ENCODE measurements at regions not wholly inside any gene's neighbourhood (a gene's known extent, or its start where the extent isn't known, plus 50 kb on each side); places are given as distances from the start of the nearest gene placed in this dataset.

GRCh38 chr20:58087562-58087858 lies 140.9 kb downstream of the ANKRD60 start:
- TF ChIP-seq CTCF (conservative IDR thresholded peaks at IDR 0.05; ENCODE audit: low read depth in 2 of 2) (no peak), POLR2AphosphoS5 (IDR thresholded peaks at IDR 0.05; ENCODE audit: low read depth) (no peak)
